Esophagus squamous epithelium (tissue), 4 donors: ENCODE measurements at regions not wholly inside any gene's neighbourhood (a gene's known extent, or its start where the extent isn't known, plus 50 kb on each side); places are given as distances from the start of the nearest gene placed in this dataset.

Experiments used
- POLR2A ChIP-seq, 4 donors: fragments of 450-650 bp; IDR thresholded peaks; one replicate each; pipeline ENCODE4 v1.6.1; 2017; ENCODE audit warnings: antibody characterized with exemption in 4 of 4, mild to moderate bottlenecking in 4 of 4, moderate library complexity in 3 of 4
- TF ChIP-seq, protein P1 (sequence below), 6 experiments: fragments of 450-650 bp in 4 of 6; fragments of 200-600 bp in 2 of 6; sonication (generic) in 2 of 6; IDR thresholded peaks; one replicate each; pipeline ENCODE4 v1.5.1; 2016 to 2019; ENCODE audit warnings: antibody characterized with exemption in 6 of 6, mild to moderate bottlenecking in 4 of 6, moderate library complexity in 4 of 6

DNA sequence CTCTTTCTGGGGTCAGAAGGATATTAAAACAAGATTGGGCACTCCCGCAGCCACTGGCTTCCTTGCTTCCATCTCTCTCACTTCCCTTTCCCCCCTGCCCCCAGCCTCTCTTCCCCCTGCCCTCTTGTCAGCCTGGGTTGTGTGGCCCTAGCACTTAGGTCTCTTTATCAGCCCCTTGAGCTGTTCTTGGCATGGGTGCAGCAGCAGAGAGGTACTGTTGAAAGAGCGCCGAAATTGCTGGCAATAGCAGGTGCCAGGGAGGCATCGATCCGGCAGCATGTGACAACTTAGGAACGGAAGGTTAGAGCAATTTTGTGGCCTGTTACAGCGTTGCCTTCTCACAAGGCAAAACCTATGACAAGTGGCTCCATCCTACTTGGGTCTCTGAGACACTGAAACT lies 333.1 kb upstream of the IGFBP7 start:
- TF ChIP-seq, protein P1, sequence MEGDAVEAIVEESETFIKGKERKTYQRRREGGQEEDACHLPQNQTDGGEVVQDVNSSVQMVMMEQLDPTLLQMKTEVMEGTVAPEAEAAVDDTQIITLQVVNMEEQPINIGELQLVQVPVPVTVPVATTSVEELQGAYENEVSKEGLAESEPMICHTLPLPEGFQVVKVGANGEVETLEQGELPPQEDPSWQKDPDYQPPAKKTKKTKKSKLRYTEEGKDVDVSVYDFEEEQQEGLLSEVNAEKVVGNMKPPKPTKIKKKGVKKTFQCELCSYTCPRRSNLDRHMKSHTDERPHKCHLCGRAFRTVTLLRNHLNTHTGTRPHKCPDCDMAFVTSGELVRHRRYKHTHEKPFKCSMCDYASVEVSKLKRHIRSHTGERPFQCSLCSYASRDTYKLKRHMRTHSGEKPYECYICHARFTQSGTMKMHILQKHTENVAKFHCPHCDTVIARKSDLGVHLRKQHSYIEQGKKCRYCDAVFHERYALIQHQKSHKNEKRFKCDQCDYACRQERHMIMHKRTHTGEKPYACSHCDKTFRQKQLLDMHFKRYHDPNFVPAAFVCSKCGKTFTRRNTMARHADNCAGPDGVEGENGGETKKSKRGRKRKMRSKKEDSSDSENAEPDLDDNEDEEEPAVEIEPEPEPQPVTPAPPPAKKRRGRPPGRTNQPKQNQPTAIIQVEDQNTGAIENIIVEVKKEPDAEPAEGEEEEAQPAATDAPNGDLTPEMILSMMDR (IDR thresholded peaks at IDR 0.05) = no peak
- TF ChIP-seq POLR2A (IDR thresholded peaks at IDR 0.05) = no peak
